Activated CD4-positive, alpha-beta T cell treated with anti-CD3 and anti-CD28 coated beads, Interleukin-2, amount 50 U/mL, for 16 hours (primary cell): ENCODE measurements at regions not wholly inside any gene's neighbourhood (a gene's known extent, or its start where the extent isn't known, plus 50 kb on each side); places are given as distances from the start of the nearest gene placed in this dataset.
"Not testable (repeated sequence)": the region's sequence is repeated elsewhere in the genome, so short reads cannot be mapped to it uniquely, and the experiment has no call there.

Experiments
- DNase-seq: peaks from one replicate; pipeline ENCODE4 v3.0.0-alpha.2; 2020

DNA sequence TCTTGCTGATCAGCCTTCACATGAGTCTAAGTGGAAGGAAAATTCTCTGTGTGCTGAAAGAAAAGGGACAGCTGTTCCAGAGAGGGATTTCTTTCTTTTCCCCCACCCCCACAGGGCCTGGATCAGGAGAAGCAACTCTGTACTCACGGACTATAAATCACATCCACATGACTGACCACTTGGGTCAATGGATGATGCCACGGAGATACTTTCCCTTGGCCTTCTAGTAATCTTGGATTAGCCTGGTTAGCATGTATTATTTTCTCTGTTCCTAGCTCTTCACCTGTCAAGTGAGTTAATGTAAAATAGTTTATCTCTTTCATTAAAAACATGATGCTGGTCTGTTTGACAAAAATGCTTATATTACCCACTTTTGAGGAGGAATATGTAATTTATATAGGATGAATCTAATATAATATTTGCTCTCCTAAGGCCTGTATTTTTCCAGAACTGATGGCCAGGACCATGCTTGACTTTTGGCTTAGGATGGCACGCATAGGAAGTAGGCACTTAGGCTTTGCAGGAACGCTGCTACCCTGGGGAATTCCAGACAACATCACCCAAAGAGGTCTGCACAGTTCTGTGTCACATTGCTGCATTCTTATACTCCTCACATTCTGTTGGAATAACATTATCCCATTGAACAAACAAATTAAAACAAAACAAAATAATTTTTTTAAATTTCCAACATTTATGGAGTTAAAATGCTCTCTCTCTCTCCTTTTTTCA, 892.1 kb downstream of the TLE1 start:
- DNase-seq, result no peak

- DNase-seq, result no peak
Measured at GRCh38 chr9:80796632-80797031, 892.7 kb downstream of the TLE1 start.

DNA sequence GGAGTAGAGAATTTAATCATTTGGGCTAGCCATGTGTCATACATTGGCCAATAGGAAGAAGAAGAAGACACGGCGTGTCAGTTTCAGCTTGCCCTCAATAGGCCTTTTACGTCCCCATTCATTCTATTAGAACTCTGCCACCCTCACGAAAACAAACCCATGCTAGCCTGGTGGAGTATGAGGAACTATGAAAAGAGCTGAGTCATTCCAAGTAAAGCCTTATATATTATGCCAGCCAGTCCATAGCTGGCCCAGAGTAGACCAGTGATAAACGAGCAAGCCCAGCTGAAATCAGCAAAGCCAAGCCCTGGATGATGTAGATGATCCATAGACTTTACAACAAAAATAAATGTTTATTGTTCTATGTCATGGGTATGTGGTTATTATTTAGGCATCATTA, 895.1 kb downstream of the TLE1 start:
- DNase-seq, result no peak

DNA sequence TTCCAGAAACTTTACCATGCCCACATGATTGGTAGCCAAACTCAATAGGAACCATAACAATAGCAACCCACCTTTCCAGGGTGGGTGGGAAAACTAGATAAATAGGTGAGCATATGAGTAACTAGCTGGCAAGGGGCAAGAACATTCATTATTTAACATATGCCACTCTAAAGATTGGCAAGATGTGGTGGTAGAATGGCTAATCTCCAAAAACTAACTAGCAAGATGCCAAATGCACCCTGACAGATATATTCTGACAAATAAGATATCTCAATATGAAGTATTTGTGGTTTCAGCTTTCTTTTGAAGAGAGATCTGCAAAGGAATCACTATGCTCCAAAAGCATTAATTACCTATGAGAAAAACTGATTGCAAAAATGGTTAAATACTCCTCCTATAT, 895.6 kb downstream of the TLE1 start:
- no peak for DNase-seq

GRCh38 chr9:80792726-80793125, 896.6 kb downstream of the TLE1 start:
- no peak for DNase-seq

GRCh38 chr9:80791836-80792235, 897.5 kb downstream of the TLE1 start:
- DNase-seq, result no peak

GRCh38 chr9:80790764-80791163, 898.6 kb downstream of the TLE1 start:
- DNase-seq, result no peak

- DNase-seq, result no peak
Measured at GRCh38 chr9:80789831-80790230, 899.5 kb downstream of the TLE1 start.

DNA sequence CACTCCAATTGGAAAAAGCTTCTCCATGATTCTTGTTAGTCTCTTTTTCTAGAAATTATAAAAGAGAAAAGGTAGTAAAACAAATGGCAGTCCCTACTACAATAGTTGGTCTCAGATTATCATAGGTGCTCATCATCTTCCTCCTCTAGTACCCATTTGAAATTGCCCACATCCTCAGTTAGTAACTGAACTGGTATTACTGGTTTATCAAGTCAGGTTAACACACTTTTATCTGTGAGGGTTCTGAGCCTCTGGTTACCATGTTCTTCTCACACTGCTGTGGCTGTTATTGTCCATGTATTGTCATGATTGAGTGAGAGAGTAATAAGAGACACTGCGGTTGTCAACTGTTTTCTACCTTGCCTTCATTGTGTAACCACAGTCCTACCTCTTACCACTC, 901.7 kb downstream of the TLE1 start:
- no peak for DNase-seq

- no peak for DNase-seq
Measured at GRCh38 chr9:80784647-80785046, 904.7 kb downstream of the TLE1 start.

GRCh38 chr9:80775971-80776370, 913.4 kb downstream of the TLE1 start:
- no peak for DNase-seq

GRCh38 chr9:80775530-80775929, 913.8 kb downstream of the TLE1 start:
- no peak for DNase-seq

GRCh38 chr9:80771555-80772347, 917.6 kb downstream of the TLE1 start:
- no peak for DNase-seq

GRCh38 chr9:80763536-80763935, 925.8 kb downstream of the TLE1 start:
- DNase-seq, result no peak

- no peak for DNase-seq
Measured at GRCh38 chr9:80755586-80755985, 933.8 kb downstream of the TLE1 start.

DNA sequence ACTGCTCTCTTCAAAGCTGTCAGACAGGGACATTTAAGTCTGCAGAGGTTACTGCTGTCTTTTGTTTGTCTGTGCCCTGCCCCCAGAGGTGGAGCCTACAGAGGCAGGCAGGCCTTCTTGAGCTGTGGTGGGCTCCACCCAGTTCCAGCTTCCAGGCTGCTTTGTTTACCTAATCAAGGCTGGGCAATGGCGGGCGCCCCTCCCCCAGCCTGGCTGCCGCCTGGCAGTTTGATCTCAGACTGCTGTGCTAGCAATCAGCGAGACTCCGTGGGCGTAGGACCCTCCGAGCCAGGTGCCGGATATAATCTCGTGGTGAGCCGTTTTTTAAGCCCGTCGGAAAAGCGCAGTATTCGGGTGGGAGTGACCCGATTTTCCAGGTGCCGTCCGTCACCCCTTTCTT, 942.3 kb downstream of the TLE1 start:
- DNase-seq, result not testable (repeated sequence)

DNA sequence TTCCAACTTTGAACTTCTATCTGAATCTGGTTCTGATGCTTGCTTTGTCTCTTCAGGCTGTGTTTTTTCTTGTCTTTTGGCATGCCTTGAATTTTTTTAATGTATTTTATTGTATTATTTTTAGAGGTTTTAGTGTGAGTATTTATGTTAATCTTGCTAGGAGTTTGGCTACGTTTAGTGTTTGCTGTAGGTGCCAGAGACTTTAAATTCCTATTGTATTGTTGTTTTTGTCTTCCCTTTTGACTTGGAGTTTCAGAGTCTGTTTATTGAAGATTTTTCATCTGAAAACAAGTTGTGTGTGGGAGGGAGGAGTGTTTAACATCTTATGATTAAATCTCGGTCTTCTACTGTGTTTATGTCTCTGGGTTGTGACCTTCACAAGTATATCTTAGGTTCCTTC, 956.8 kb downstream of the TLE1 start:
- no peak for DNase-seq

- no peak for DNase-seq
Measured at GRCh38 chr9:80720579-80720978, 968.8 kb downstream of the TLE1 start.

- no peak for DNase-seq
Measured at GRCh38 chr9:80707120-80707519, 982.2 kb downstream of the TLE1 start.

GRCh38 chr9:80701061-80701460, 988.3 kb downstream of the TLE1 start:
- DNase-seq, result no peak

GRCh38 chr9:80699511-80699998, 989.8 kb downstream of the TLE1 start:
- DNase-seq, result no peak

DNA sequence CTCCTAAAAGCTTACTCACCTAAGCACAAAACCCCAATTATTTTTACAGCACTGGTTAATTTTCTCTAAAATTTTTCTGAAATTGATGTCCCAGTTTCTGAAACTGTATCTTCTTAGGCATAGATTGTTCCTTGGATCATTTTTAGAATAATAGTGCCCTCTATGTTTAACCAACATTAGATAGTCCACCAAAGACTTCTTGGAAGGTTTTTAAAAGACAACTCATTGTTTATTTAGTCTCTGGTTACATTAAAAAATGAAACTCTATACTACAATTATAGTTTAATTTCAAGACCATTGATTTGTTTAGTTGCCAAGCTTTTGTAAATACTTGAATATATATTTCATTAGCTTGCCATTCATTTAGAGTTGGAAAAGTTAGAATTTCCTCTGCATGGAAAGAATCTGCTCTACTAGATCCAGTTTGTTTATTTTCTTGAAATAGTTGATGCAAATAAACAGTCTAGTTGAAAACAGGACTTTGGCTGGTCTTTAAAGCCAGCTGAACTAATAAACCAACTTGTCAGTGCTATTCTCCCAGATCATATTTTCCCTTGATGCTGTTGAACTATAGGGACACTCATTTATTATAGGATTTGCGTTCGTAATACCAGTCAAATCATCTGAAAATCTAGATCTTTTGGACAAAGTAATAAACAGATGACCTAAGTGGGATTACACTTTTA, 990.5 kb downstream of the TLE1 start:
- DNase-seq, result no peak

- DNase-seq, result no peak
Measured at GRCh38 chr9:80692751-80693150, 996.6 kb downstream of the TLE1 start.

- DNase-seq, result no peak
Measured at GRCh38 chr9:80691229-80691628, 998.1 kb downstream of the TLE1 start.
